ENCODE measurements at regions not wholly inside any gene's neighbourhood (a gene's known extent, or its start where the extent isn't known, plus 50 kb on each side); places are given as distances from the start of the nearest gene placed in this dataset.
A peak's percentile ranks its signal among the peaks of the same experiment; 100 is the strongest.

DNA sequence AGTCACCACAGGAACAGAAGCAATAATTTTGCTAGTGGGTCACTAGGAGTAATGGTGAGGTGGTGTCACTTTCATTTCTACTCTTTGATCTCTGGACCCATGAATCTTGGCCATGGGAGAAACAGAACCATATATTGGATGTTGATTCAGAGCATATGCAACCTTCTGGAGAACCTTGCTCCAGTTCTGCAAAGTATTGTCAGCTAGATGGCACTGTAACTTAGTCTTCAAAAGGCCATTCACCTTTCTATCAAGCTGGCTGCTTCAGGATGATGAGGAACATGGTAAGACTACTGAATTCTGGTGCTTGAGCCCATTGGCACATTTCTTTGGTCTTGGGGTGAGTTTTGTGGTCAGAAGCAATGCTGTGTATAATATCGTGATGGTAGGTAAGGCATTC, 129.1 kb upstream of the FBN2 start:
- FAIRE-seq (no peak), DNase-seq (ENCODE audit: low spot score) (no peak)

DNA sequence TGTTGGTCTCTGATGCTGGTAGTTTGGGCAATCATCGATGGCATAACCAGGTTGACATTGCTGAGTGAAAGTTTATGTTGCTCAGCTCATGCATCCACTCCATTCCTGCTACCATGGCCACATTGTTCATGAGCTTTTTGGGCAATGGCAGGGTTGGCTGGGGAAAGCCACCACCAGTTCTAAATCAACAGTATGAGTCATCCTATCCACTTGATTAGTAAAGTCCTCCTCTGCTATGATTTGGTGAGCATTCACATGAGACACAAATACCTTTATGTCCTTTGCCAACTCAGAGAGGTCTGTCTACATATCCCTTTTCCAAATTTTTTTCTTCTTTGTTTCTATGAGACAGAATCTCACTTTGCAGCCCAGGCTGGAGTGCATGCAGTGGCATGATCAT, 129.7 kb upstream of the FBN2 start:
- FAIRE-seq: no peak
- DNase-seq (ENCODE audit: low spot score): no peak

DNA sequence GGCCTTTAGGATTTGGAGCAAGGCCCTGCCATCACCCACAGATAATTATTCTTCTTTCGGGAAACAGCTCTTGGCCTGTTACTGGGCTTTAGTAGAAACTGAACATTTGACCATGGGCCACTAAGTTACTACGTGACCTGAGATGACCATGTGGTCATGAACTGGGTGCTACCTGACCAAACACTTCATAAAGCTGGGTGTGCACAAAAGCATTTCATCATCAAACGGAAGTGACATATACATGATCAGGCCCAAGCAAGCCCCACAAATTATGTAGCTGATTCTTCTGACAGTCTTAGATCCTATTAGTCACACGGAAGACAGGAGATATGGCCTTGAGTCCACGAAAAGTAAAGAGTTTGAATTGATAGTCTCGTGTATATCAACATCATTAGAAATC, 130.9 kb upstream of the FBN2 start:
- FAIRE-seq (no peak), DNase-seq (ENCODE audit: low spot score) (no peak)

DNA sequence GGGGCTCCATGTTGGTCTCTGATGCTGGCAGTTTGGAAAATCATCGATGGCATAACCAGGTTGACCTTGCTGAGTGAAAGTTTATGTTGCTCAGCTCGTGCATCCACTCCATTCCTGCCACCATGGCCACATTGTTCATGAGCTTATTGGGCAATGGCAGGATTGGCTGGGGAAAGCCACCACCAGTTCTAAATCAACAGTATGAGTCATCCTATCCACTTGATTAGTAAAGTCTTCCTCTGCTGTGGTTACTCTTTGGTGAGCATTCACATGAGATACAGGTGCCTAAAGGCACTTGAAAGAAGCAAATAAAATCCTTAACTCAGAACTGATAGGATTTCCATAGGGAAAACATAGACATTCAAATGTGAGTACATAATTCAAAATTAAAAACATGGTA, 131.8 kb upstream of the FBN2 start:
- no peak for DNase-seq (ENCODE audit: low spot score)
- no peak for FAIRE-seq

DNA sequence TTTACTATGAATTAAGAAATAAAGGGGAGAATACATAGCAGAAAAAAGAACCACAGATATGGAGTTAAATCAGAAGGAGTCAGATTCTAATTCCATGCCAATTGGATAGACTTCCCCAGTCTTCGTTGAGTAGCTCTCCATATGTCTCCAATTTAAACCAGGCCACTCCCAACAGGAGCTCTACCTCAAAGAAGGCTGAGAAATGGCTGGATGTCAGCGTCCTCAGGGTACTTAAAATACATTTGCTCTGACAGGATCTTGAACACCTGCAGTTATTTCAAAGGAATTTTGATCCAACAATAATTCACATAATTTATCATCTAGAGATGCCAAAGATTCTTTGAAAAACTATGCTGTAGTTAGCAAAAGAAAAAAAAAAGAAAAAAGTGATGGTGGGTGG, 133.9 kb upstream of the FBN2 start:
- DNase-seq (ENCODE audit: low spot score): no peak
- FAIRE-seq: no peak

DNA sequence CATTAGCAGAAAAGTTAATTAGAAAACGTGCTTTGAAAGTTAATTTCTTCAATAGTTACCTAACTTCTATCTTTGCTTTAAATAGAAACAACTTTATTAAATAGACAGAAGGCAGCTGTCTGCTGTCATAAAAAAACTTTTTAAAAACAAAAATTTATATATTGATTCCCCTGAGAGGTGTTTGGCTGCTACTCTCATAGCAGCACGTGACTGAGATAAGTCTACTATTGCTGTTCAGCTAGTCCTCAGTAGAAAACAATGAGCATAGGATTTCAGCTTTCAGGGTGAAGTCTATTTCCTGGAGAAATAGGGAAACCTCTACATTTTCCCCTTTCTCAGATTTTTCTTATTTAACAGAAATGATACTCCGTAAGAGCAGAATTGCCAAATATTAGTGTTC, 135.0 kb upstream of the FBN2 start:
- no peak for FAIRE-seq
- no peak for DNase-seq (ENCODE audit: low spot score)

DNA sequence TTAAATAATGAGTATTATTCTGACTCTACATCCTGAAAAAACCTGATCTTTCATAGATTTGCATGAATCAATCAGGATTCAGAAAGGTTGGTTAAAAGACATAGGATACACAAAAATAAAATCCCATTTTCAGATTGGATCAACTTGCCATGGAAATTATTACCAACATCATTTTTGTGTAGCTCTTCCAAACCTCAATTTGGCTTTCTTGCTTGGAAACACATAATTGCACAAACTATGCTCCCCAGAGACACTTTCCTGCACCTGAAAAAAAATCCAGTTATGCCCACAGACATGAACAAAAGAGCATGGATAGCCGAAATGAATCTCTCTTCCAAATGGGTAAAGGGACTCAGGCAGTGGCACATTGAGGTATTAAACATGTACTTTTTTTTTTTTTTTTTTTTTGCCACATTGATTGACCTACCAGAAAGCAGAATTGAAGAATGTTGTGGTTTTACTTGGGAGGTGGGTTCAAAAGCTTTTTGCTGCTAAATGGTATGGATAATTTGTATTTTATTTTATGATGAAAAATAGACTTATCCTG, 135.4 kb upstream of the FBN2 start:
- DNase-seq (ENCODE audit: low spot score) (no peak), FAIRE-seq (no peak)

DNA sequence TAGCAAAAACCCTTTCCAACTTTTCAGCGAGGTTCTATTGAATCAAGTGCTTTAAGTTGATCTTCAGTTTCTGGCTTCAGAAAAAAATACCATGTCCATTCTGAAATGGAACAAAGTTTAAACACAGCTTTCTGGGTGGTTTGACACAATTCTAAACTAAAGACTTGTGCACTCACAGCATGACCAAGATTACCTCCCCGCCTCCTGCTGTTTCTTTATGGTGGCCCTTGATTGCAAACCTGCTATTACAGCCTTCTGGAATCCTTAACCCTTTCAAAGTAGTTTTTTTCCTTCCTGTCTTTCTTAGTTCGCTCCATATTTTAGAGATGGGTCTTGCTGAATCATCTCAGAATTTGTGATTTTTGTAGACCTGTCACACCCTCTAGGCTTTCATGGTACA, 135.9 kb upstream of the FBN2 start:
- no peak for FAIRE-seq
- DNase-seq (ENCODE audit: low spot score): no peak

DNA sequence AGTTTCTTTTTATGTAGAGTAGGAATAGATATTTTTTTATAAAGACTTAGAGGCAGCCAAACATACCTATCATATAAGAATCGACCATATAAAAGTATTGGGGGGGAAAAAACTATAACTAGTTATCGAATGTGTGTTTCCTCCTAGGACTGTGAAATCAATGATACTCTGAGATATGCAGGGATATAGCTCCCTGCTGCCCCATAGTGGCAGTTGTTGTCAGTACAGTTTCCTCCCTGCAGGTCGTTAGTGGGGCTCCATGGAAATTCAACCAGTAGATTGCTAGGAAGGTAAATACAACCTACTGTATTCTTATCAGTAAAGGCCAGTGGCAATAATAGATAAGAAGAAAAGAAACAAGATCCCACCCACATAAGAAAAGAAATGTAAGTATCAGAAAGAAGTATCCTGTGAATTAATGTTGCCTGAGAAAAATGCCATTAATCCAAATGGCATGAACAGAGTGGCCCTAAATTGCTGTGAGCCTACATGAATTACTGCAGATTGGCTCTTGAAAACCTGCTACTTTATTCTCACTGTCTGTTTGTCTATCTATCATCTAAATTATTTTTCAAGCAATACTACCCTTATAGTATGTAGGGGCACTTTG, 136.9 kb upstream of the FBN2 start:
- DNase-seq (ENCODE audit: low spot score): peak; percentile 11
- FAIRE-seq: peak; percentile 20

DNA sequence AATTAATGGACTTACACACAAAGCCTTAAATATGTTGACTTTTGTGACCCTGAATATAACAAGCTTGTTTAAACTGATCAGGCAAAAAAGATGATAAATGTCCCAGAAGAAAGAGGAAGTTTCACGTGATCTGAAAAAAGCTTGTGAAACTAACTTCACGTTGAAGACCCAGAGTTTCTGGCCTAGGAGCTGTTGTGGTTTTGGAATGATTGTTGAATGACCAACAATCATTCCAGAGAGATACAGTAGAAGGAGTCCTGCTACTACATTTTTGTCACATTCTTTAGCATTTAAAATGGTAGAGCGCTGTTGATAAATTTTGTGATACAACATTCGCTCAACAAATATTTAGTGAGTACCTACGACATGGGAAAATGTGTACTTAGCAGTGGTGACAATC, 143.1 kb upstream of the FBN2 start:
- FAIRE-seq (no peak), DNase-seq (ENCODE audit: low spot score) (no peak)

DNA sequence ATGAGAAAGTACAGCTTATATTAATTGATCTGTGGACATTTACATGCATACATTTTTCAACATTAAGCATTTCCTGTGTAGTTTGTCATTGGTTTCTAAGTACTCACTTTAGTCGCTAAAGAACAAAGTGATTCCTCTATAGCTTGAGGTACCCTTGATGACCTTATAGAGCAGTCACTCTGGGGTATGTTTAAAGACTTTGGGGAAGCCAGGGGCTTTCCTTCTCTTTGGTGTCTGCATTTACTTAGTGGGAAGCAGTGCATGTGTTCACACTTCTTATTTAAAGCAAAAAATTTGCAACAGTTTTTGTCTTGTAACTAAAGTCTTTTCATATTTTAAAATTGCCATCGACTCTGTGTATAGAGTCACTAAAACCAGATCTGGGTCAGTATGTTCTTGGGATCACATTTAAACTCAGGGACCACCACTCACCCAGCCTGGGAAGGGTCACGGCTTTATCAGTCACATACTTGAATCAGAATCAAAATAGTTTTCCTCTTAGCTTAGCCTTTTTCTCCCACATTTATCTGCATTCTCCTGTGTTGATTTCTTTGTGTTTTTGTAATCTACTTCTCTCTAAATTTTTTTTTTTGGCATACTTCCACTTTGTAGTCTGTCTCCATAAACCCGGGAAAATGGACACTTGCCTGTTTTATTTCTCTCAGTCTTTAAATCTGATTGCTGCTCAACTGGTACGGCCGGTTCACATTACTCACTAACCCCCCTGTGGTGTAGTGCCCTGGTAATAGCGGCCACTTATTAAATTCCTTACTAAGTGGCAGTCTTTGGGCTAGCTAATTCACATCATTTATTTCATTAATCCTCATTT, 143.9 kb upstream of the FBN2 start:
- FAIRE-seq: no peak
- DNase-seq (ENCODE audit: low spot score): no peak

DNA sequence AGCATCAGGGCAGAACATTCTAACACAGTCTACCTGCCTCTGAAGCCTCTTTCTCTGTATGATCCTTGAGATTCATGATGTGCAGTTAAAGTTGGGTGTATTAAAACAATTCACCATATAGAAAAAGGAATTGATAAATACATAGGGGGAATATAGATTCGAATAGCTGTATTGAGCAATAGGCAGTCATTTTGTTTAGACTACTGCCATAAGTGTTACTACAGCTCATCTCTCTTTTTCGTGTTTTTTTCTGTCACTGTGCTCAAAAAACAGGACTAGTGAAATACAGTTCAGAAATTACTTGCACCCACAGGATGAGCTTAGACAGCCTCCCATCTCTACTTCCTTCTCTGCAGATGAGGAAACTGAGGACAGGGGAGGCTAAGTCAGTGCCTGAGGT, 144.6 kb upstream of the FBN2 start:
- DNase-seq (ENCODE audit: low spot score): no peak
- FAIRE-seq: no peak

DNA sequence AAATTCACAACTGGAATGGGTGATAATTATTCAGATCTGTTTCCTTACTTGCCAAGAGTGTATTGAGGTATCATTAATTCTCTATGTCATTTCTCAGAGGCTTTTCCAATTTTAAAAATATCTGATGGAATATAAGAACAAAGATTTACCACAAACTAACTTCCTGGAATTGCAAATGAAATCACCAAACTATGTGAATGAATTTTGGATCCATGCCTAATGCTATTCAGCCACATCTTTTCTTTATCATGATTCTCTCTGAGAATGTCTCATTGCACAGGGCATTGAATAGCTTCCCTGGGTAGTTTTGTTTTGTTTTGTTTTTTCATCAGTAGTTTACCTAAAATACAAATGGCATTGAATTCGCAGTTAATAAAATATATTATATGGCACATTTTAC, 146.9 kb upstream of the FBN2 start:
- DNase-seq (ENCODE audit: low spot score): no peak
- FAIRE-seq: no peak

DNA sequence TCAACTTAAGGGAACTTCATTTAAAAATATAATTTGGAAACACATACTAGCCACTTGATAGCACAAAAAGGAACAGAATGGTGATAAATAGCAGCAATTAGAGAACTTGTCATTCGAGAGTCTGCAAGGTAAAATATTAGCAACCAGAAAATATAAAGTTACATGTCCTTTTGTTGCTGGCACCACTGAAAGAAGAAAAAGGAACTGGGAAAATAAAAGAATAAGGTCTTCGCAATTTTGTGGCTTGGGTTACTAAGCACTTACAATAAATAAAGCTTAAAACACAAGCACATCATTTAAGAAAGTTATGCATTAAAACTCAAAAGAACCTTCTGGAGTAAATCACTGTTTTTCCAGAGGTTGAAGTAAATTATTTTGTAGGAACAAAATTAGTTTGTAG, 149.9 kb upstream of the FBN2 start:
- DNase-seq (ENCODE audit: low spot score) (no peak), FAIRE-seq (no peak)

DNA sequence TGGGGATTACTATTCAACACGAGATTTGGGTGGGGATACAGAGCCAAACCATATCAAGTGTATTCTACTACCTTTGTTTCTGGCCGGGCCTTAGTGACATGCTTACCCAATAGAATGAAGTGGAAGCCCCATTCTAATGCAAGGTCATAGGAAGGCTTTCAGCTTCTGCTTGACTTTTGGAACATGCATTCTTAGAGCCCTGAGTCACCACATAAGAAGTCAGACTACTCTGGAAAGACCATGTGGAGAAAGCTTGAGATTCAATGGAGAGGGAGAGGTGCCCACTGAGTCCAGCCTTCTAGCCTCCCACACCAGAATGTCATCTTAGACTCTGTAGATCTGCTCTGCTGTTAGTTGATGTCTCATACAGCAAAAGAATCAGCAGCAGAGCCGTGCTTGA, 155.7 kb upstream of the FBN2 start:
- DNase-seq (ENCODE audit: low spot score) (no peak), FAIRE-seq (no peak)

DNA sequence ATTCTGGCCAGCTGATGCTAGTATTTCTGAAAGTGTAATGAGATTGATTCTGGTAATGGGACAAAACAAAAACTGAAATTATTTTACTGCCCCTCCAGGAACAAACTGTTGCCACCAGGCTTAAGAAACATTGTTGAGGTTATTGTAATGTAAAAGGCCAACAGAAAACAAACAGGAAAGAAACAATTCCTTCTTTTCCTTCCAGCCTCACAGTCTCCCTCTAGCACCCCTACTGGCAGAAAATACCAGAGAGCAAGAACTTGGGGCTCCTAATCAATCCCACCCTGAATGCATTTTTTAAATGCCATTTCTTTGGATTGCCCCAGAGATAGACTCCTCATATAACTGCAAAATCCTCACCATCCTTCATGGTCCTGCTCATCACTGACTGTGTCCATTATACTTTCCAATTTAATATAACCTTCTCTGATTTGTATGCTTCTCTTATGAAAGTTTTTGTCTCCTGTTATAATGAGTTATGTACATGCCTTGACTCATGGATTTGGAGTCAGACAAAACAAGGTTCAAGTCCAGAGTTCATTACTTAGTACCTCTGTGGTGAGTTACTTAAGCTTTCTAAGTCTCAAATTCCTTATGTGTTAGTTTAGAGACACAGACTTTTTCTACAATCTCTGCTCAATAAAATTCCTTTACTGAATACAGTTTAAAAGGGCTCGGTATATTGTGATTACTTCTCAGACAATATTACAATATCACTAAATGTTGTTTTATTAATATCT, 157.9 kb upstream of the FBN2 start:
- FAIRE-seq (no peak), DNase-seq (ENCODE audit: low spot score) (no peak)

DNA sequence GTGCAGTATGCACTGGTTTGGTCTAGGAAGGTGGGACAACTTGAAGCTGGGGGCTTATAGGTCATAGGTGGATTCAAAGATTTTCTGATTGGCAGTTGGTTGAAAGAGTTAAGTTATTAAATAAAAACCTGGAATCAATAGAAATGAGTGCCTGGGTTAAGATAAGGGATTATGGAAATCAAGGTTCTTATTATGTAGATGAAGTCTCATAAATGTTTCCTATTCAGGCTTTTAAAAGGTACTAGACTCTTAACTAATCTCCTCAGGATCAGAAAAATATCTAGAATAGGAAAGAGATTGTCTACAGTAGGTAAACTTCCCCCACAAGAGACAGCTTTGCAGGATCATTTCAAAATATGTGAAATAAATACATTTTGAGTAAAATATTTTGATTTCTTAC, 163.3 kb upstream of the FBN2 start:
- no peak for DNase-seq (ENCODE audit: low spot score)
- no peak for FAIRE-seq

DNA sequence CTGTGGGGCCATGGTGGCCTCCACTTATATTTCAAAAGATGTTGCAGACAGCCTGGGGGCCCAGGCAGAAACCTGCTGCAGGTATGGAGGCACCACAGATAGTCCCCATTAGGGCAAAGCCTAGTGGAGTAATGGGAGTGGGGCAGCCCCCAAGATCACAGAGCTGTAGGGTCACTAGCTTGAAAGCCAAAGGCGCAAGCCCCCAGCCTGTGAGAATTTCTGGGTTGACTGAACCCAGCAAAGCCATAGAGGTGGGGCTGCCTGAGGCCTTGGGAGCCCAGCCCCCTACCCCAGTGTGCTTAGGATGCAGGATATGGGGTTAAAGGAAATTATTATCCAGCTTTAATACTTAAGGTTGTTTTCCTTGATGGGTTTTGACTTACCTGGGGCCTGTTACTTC, 165.3 kb upstream of the FBN2 start:
- DNase-seq (ENCODE audit: low spot score) (no peak), FAIRE-seq (no peak)

DNA sequence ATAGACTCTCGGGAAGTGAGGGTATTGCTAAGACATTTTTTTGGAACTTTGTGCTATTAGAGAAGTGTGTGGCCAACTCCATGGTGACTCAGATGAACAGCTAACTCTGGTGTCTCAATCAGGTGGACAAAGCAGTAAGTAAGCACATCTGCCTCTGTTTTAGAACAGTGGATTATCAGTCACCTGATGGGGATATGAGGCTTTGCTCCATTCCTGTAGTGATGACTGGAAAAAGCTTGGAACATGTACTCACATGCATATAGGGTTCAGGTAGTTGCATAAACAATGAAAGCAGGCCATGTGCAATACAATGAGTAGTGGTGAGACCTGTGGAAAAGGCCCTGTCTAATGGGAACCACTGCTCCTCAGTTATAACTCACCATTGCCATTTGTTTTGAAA, 168.2 kb upstream of the FBN2 start:
- DNase-seq (ENCODE audit: low spot score) (no peak), FAIRE-seq (no peak)

DNA sequence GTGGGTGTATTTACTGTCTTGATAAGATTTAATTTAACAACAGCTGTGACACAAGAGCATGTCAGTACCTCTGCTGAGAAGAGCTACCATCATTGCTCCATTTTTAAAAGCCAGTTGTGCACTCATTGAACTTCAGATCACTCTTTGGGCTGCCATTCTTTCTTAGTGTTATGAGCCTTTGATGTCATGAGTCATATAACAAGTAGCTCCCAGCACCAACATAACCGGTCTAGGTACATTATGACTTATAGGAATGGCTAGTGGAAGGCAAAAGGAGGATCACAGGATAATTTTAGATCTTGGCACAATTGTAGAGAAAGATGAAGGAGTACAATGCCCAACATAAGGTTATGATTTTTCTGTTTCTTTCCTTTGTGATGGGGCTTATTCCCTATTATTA, 170.8 kb upstream of the FBN2 start:
- no peak for FAIRE-seq
- DNase-seq (ENCODE audit: low spot score): no peak

DNA sequence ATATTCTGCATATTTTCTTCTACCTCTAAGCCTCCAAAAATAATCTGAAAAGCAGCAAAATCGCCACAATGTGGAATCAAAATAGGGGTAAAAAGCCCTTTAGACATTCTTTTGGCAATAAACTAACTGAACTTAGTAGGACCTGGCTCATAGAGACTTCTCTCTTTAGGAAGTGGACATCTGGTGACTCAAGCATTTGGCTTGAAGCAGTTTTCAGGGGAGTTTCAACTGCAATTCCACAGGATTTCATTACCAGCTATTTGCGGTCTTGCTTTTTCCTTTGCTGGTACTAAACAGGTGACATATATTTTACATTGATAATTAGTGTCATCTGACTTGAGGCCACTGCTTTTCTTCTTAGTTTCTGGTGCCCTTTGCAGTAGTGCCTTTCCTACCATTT, 173.2 kb upstream of the FBN2 start:
- no peak for DNase-seq (ENCODE audit: low spot score)
- FAIRE-seq: no peak

DNA sequence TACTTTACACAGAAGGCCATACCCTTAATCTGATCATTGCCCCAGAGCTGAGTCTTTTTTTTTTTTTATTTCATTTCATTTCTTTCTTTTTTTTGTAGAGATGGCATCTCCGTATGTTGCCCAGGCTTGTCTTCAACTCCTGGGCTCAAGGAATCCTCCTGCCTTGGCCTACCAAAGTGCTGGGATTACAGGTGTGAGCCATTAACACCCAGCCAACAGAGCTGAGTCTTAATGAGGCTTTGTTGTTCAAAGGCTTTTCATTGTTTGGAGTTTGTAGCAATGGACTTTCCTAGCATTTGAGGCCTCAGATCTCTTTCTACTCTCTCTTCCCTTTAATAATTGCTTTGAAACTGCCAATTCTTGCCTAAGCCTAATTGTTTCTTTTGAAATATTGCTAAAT, 176.5 kb upstream of the FBN2 start:
- FAIRE-seq (no peak), DNase-seq (ENCODE audit: low spot score) (no peak)

DNA sequence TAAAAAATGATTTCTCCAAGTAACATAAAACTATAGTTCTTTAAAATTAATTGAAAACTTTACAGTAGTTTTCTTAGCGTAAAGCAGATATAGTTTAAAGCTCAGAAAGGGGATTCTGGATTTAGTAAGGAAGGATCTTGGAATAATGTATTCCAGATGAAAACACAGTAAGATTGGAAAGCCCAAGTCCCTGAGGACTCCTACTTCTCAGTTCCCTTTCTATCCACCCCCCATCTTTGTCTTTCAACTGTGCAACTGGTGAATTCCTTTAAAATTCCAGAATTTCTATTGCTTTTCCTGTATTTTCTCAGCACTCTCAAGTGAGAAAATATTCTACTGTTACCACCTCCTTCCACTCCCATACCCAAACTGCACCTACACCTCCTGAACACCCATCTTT, 184.5 kb upstream of the FBN2 start:
- FAIRE-seq (no peak), DNase-seq (ENCODE audit: low spot score) (no peak)

All from RCC 7860 (cell line).